Tibial artery (tissue), 4 donors: ENCODE measurements at regions not wholly inside any gene's neighbourhood (a gene's known extent, or its start where the extent isn't known, plus 50 kb on each side); places are given as distances from the start of the nearest gene placed in this dataset.

Experiments
- DNase-seq, 2 donors: peaks; one replicate each; pipeline ENCODE4 v3.0.0-alpha.2; 2019
- H3K27ac ChIP-seq, 2 donors: fragments of 200-600 bp; sonication (generic) in 1 of 2; 1 replicate in 1 of 2; 2 replicates in 1 of 2; pipeline ENCODE4 v1.5.1; 2018 to 2019; ENCODE audit warnings: mild to moderate bottlenecking in 1 of 2
- H3K27me3 ChIP-seq, 2 donors: fragments of 200-600 bp; sonication (generic) in 1 of 2; one replicate each; pipeline versions ENCODE4 v1.5.1 to v1.6.0; 2016 to 2019
- H3K36me3 ChIP-seq, 3 donors: fragments of 200-600 bp; sonication (generic) in 2 of 3; one replicate each; pipeline ENCODE4 v1.5.1; 2016 to 2019; ENCODE audit warnings: mild to moderate bottlenecking in 2 of 3
- H3K4me1 ChIP-seq, 4 donors: fragments of 200-600 bp; sonication (generic) in 2 of 4; 1 replicate in 3 of 4; 2 replicates in 1 of 4; pipeline ENCODE4 v1.5.1; 2016 to 2019
- H3K4me3 ChIP-seq, 2 donors: fragments of 200-600 bp; sonication (generic) in 1 of 2; 1 replicate in 1 of 2; 2 replicates in 1 of 2; pipeline ENCODE4 v1.5.1; 2018 to 2019; ENCODE audit warnings: mild to moderate bottlenecking in 2 of 2
- H3K9me3 ChIP-seq, 3 donors: fragments of 200-600 bp; sonication (generic) in 1 of 3; one replicate each; pipeline ENCODE4 v1.5.1; 2016 to 2019
- intact Hi-C: fragments of 100-400 bp; cut with DNase I; formaldehyde crosslinking; loops from one replicate; pipeline ENCODE4 v1.15.0; 2023; ENCODE audit warnings: low total_unique reads
- TF ChIP-seq, protein P1 (sequence below), 2 experiments: fragments of 200-600 bp in 1 of 2; fragments of 450-650 bp in 1 of 2; IDR thresholded peaks; one replicate each; pipeline ENCODE4 v1.5.1; 2017 to 2019; ENCODE audit warnings: antibody characterized with exemption in 2 of 2, mild to moderate bottlenecking in 1 of 2, moderate library complexity in 1 of 2

DNA sequence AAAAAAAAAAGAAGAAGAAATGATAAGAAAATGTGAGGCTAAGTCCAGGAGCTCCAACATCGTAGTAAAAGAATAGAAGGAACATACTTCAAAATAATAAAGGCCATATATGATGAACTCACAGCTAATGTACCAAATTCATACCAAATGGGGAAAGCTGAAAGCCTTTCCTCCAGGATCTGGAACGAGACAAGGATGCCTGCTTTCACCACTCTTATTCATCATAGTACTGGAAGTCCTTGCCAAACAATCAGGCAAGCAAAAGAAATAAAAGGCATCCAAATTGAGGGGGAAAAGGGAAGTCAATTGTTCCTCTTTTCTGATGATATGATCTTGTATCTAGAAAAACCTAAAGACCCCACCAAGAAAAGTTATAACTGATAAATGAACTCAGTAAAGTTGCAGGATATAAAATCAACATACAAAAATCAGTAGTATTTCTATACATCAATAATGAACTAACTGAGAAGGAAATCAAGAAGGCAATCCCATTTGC is 170.6 kb downstream of the METTL4 start:
- TF ChIP-seq, protein P1, sequence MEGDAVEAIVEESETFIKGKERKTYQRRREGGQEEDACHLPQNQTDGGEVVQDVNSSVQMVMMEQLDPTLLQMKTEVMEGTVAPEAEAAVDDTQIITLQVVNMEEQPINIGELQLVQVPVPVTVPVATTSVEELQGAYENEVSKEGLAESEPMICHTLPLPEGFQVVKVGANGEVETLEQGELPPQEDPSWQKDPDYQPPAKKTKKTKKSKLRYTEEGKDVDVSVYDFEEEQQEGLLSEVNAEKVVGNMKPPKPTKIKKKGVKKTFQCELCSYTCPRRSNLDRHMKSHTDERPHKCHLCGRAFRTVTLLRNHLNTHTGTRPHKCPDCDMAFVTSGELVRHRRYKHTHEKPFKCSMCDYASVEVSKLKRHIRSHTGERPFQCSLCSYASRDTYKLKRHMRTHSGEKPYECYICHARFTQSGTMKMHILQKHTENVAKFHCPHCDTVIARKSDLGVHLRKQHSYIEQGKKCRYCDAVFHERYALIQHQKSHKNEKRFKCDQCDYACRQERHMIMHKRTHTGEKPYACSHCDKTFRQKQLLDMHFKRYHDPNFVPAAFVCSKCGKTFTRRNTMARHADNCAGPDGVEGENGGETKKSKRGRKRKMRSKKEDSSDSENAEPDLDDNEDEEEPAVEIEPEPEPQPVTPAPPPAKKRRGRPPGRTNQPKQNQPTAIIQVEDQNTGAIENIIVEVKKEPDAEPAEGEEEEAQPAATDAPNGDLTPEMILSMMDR (IDR thresholded peaks at IDR 0.05), result no peak
- Histone ChIP-seq H3K9me3 (no peaks in the 10 kb centered on the region), H3K27ac (no peak overlapping the region), H3K27me3 (no peaks in the 10 kb centered on the region), H3K4me1 (no peaks in the 10 kb centered on the region), H3K4me3 (no peak overlapping the region), H3K36me3 (no peaks in the 10 kb centered on the region)
- intact Hi-C loops, result no loop called here
- no peak for DNase-seq

DNA sequence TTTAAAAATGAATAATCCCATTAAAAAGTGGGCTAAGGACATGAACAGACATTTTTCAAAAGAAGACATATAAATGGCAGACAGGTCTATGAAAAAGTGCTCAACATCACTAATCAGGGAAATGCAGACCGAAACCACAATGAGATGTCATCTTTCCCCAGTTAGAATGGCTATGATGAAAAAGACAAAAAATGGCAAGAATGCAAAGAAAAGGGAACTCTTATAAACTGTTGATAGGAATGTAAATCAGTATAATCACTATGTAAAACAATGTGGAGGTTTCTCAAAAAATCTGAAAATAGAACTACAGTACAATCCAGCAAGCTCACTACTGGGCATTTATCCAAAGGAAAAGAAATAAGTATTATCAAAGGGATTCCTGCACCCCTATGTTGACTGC is 169.2 kb downstream of the METTL4 start:
- DNase-seq, result no peak
- no peaks in the 10 kb centered on the region for H3K9me3 ChIP-seq
- intact Hi-C loops, result no loop called here
- no peaks in the 10 kb centered on the region for H3K27me3 ChIP-seq
- H3K36me3 ChIP-seq, result no peaks in the 10 kb centered on the region
- TF ChIP-seq, protein P1 (IDR thresholded peaks at IDR 0.05), result no peak
- H3K4me1 ChIP-seq, result no peaks in the 10 kb centered on the region
- no peak overlapping the region for H3K4me3 ChIP-seq
- no peak overlapping the region for H3K27ac ChIP-seq

DNA sequence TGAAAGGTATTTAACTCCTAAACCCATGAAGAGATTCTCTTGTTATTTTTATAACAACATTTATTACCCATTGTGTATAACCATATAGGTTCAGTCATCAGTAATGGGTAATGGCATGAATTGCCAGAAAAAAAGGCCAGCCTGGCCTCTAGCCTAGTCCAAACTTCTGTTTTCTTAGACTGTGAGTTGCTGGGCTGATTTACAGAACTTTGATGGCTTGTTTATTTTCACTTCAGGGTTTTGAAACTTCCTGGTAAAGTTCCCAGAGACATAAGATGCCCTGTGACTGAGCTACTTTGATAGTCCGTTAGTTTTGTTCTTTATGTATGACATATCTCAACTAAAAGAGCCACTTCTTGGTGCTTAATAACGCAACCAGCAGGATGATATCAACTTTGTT is 164.8 kb downstream of the METTL4 start:
- TF ChIP-seq, protein P1 (IDR thresholded peaks at IDR 0.05), result no peak
- H3K36me3 ChIP-seq, result no peaks in the 10 kb centered on the region
- no peak overlapping the region for H3K27ac ChIP-seq

DNA sequence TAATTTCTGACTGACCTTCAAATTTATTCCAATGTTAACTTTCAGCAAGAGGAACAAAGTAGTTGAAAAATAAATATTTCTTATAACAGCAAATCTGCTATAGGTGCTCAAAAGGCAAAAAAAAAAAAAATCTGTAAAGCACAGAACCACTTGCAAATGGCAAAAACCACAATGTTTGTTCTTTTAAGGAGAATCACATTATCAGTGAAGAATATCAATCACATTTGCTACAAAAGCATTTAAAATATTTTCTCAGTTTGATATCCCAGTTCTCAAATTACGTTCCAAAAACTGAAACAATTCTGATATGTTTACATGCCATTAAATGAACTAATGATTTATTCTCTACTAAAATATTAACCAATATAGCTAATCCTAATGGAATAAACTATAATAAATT is 163.3 kb downstream of the METTL4 start:
- TF ChIP-seq, protein P1 (IDR thresholded peaks at IDR 0.05), result no peak
- no peaks in the 10 kb centered on the region for H3K36me3 ChIP-seq

More for the DNA sequence above, 164.8 kb downstream of the METTL4 start:
- Histone ChIP-seq H3K9me3 (no peaks in the 10 kb centered on the region), H3K27me3 (no peaks in the 10 kb centered on the region), H3K4me1 (no peaks in the 10 kb centered on the region), H3K4me3 (no peak overlapping the region)
- DNase-seq, result no peak
- intact Hi-C loops, result no loop called here

DNA sequence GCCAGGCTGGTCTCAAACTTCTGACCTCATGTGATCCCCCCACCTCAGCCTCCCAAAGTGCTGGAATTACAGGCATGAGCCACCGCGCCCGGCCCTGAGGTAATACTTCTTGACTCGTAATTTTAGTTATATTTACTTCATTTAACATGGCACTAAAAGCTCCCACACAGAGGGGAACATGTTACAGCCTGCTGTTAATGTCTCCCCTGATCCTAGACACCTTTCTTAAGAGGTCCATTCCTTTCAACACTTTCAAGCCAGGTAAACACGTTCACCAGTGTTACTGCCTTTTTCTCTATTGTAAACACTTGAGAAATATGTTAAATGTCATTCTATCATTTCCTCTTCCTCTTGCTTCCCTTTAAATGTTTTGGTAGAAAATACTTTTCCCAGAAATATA is 161.4 kb downstream of the METTL4 start:
- intact Hi-C loops, result no loop called here
- Histone ChIP-seq H3K4me3 (no peak overlapping the region), H3K4me1 (no peaks in the 10 kb centered on the region), H3K9me3 (no peaks in the 10 kb centered on the region), H3K27ac (no peak overlapping the region), H3K36me3 (no peaks in the 10 kb centered on the region), H3K27me3 (no peaks in the 10 kb centered on the region)
- DNase-seq, result no peak
- TF ChIP-seq, protein P1 (IDR thresholded peaks at IDR 0.05), result no peak

More for the DNA sequence above, 163.3 kb downstream of the METTL4 start:
- Histone ChIP-seq H3K27me3 (no peaks in the 10 kb centered on the region), H3K4me3 (no peak overlapping the region), H3K4me1 (no peaks in the 10 kb centered on the region), H3K27ac (no peak overlapping the region), H3K9me3 (no peaks in the 10 kb centered on the region)
- intact Hi-C loops, result no loop called here
- DNase-seq, result no peak

DNA sequence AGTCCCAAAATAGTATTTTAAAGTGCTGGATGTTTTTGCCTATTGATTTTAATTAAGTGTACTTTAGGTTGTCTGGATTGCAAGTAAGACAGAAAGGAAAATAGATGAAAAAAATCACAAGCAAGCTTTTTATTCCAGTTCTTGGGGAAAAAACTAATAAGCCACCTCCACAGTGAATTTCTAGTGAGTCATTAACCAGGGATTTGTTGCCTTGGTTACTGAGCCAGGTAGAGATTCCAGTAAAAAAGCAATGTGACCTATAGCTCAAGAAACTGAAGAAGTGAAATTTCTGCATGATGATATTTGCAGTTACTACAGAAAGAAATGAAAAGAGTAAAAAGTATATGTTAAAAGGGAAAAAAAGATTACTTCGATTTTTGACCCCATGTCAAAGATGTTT is 160.6 kb downstream of the METTL4 start:
- no peaks in the 10 kb centered on the region for H3K36me3 ChIP-seq
- H3K4me3 ChIP-seq, result no peak overlapping the region
- intact Hi-C loops, result no loop called here
- no peaks in the 10 kb centered on the region for H3K9me3 ChIP-seq
- no peak overlapping the region for H3K27ac ChIP-seq
- no peaks in the 10 kb centered on the region for H3K27me3 ChIP-seq
- DNase-seq, result no peak
- no peaks in the 10 kb centered on the region for H3K4me1 ChIP-seq
- TF ChIP-seq, protein P1 (IDR thresholded peaks at IDR 0.05), result no peak
